ENCODE measurements at regions not wholly inside any gene's neighbourhood (a gene's known extent, or its start where the extent isn't known, plus 50 kb on each side); places are given as distances from the start of the nearest gene placed in this dataset.

GRCh38 chr3:28088811-28089526, 152.4 kb upstream of the CMC1 start:
- DNase-seq: no peak

- no peak for DNase-seq
Observed at GRCh38 chr3:28089527-28089897, 151.9 kb upstream of the CMC1 start.

GRCh38 chr3:28099296-28099695, 142.1 kb upstream of the CMC1 start:
- no peak for DNase-seq

GRCh38 chr3:28101705-28102104, 139.7 kb upstream of the CMC1 start:
- DNase-seq: no peak

GRCh38 chr3:28103861-28104260, 137.6 kb upstream of the CMC1 start:
- no peak for DNase-seq

GRCh38 chr3:28104896-28105534, 136.4 kb upstream of the CMC1 start:
- no peak for DNase-seq

GRCh38 chr3:28109829-28110228, 131.6 kb upstream of the CMC1 start:
- DNase-seq: no peak

GRCh38 chr3:28110869-28111268, 130.6 kb upstream of the CMC1 start:
- no peak for DNase-seq

- DNase-seq: no peak
Observed at GRCh38 chr3:28114893-28115292, 126.5 kb upstream of the CMC1 start.

- no peak for DNase-seq
Observed at GRCh38 chr3:28115316-28115715, 126.1 kb upstream of the CMC1 start.

- no peak for DNase-seq
Observed at GRCh38 chr3:28117598-28117997, 123.8 kb upstream of the CMC1 start.

- DNase-seq: no peak
Observed at GRCh38 chr3:28118087-28118486, 123.3 kb upstream of the CMC1 start.

- DNase-seq: no peak
Observed at GRCh38 chr3:28122227-28122626, 119.2 kb upstream of the CMC1 start.

- DNase-seq: no peak
Observed at GRCh38 chr3:28124882-28125281, 116.5 kb upstream of the CMC1 start.

GRCh38 chr3:28125342-28125741, 116.1 kb upstream of the CMC1 start:
- no peak for DNase-seq

- DNase-seq: no peak
Observed at GRCh38 chr3:28130836-28131235, 110.6 kb upstream of the CMC1 start.

GRCh38 chr3:28132941-28133340, 108.5 kb upstream of the CMC1 start:
- no peak for DNase-seq

- DNase-seq: no peak
Observed at GRCh38 chr3:28134198-28134597, 107.2 kb upstream of the CMC1 start.

- DNase-seq: no peak
Observed at GRCh38 chr3:28134792-28135375, 106.5 kb upstream of the CMC1 start.

GRCh38 chr3:28136607-28137216, 104.7 kb upstream of the CMC1 start:
- DNase-seq: no peak

- no peak for DNase-seq
Observed at GRCh38 chr3:28138043-28138610, 103.3 kb upstream of the CMC1 start.

GRCh38 chr3:28139288-28139687, 102.1 kb upstream of the CMC1 start:
- DNase-seq: no peak

Measured in hypothalamus (tissue), 51 donors.